Keratinocyte (primary cell): ENCODE measurements at regions not wholly inside any gene's neighbourhood (a gene's known extent, or its start where the extent isn't known, plus 50 kb on each side); places are given as distances from the start of the nearest gene placed in this dataset.

ENCODE experiments used
- DNase-seq: peaks from one replicate; pipeline ENCODE4 v3.0.0-alpha.2; 2011; ENCODE audit warnings: low read depth, missing footprints, low spot score
- FAIRE-seq: peaks from 2 replicates; lab custom pipeline; 2011; peaks lifted over from hg19 to GRCh38; lab: Jason Lieb, UNC
- H2AFZ ChIP-seq: 2 replicates; pipeline ENCODE4 v1.6.0; 2012; ENCODE audit warnings: low read length, control low read depth, inconsistent platforms; ENCODE audit not compliant: control insufficient read depth
- H3K27ac ChIP-seq: 2 replicates; pipeline ENCODE4 v1.5.1; 2011; ENCODE audit warnings: low read length; ENCODE audit not compliant: control insufficient read depth, insufficient read depth
- H3K27me3 ChIP-seq: 3 replicates; pipeline ENCODE4 v1.6.0; 2011; ENCODE audit warnings: low read length; ENCODE audit not compliant: control insufficient read depth, insufficient read depth; ENCODE audit errors: extremely low read depth
- H3K36me3 ChIP-seq, 2 experiments: 2 replicates in 1 of 2; 3 replicates in 1 of 2; pipeline ENCODE4 v1.5.1; 2011; ENCODE audit warnings: low read length in 2 of 2, mild to moderate bottlenecking in 1 of 2; ENCODE audit not compliant: control insufficient read depth in 2 of 2, insufficient read depth in 2 of 2; ENCODE audit errors: extremely low read depth in 1 of 2
- H3K4me1 ChIP-seq: 3 replicates; pipeline ENCODE4 v1.5.1; 2011; ENCODE audit warnings: low read length; ENCODE audit not compliant: control insufficient read depth, insufficient read depth; ENCODE audit errors: extremely low read depth
- H3K4me2 ChIP-seq: 3 replicates; pipeline ENCODE4 v1.6.0; 2011; ENCODE audit warnings: low read depth, low read length; ENCODE audit not compliant: control insufficient read depth, insufficient read depth; ENCODE audit errors: extremely low read depth
- H3K4me3 ChIP-seq, 3 experiments: fragments of 200-600 bp in 1 of 3; sonication (generic) in 1 of 3; 2 replicates in 2 of 3; 3 replicates in 1 of 3; pipeline ENCODE4 v1.5.1; 2011 to 2016; ENCODE audit warnings: low read length in 3 of 3, mild to moderate bottlenecking in 3 of 3, control low read depth in 2 of 3, inconsistent platforms in 1 of 3, low read depth in 1 of 3, mixed read lengths in 1 of 3, mixed run types in 1 of 3, moderate library complexity in 1 of 3; ENCODE audit not compliant: control insufficient read depth in 2 of 3, insufficient read depth in 2 of 3; ENCODE audit errors: extremely low read depth in 1 of 3
- H3K79me2 ChIP-seq: 2 replicates; pipeline ENCODE4 v1.6.0; 2012; ENCODE audit warnings: low read length; ENCODE audit not compliant: control insufficient read depth, insufficient read depth
- H3K9ac ChIP-seq: 3 replicates; pipeline ENCODE4 v1.6.0; 2011; ENCODE audit warnings: low read length; ENCODE audit not compliant: control insufficient read depth, insufficient read depth; ENCODE audit errors: extremely low read depth
- H3K9me1 ChIP-seq: 3 replicates; pipeline ENCODE4 v1.6.0; 2011; ENCODE audit warnings: low read length; ENCODE audit not compliant: control insufficient read depth, insufficient read depth; ENCODE audit errors: extremely low read depth
- H3K9me3 ChIP-seq: 2 replicates; pipeline ENCODE4 v1.5.1; 2012; ENCODE audit warnings: low read depth, low read length; ENCODE audit not compliant: control insufficient read depth
- H4K20me1 ChIP-seq: 3 replicates; pipeline ENCODE4 v1.6.0; 2011; ENCODE audit warnings: low read length; ENCODE audit not compliant: control insufficient read depth, insufficient read depth; ENCODE audit errors: extremely low read depth
- EZH2 ChIP-seq: IDR thresholded peaks from one replicate; pipeline ENCODE4 v1.6.1; 2012; ENCODE audit warnings: inconsistent platforms, mild to moderate bottlenecking, low read length, moderate library complexity
- dilution Hi-C: fragments of 300-500 bp; cut with MboI; formaldehyde crosslinking; loops from one replicate; pipeline ENCODE4 v1.7.0; 2020; ENCODE audit warnings: low sequenced_read_pairs; ENCODE audit not compliant: extremely low pct_ligation_motif_present
- TF ChIP-seq, protein P1 (sequence below), 3 experiments: IDR thresholded peaks in 1 of 3; conservative IDR thresholded peaks in 1 of 3; optimal IDR thresholded peaks in 1 of 3; 2 replicates in 2 of 3; 3 replicates in 1 of 3; pipeline versions ENCODE3 to v1.5.1; 2011; ENCODE audit warnings: low read length in 3 of 3, mild to moderate bottlenecking in 3 of 3, moderate library complexity in 2 of 3, control low read depth in 1 of 3, inconsistent platforms in 1 of 3; ENCODE audit not compliant: insufficient read depth in 2 of 3; ENCODE audit errors: extremely low read depth in 1 of 3

DNA sequence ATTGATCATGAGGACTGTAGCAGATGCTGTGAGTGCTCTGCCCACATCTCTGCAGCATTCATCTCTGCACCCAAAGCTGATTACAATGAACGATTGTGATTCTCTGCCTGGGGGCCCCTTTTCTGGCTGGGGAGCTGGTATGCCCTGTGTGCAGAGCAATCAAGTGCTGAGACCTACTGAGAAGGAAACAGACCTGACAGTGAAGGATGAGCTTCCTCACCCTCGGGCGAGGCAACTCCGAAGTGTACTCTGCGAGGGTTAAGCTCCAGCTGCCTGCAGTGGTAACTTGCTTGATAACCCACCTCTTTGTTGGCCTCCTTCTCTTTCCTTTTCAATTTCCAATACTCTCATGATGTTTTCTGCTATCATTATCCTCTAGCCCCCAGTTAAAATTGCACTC, 56.0 kb upstream of the ADRA1D start:
- Histone ChIP-seq H3K79me2 (no peaks in the 10 kb centered on the region), H3K36me3 (no peaks in the 10 kb centered on the region), H4K20me1 (no peaks in the 10 kb centered on the region), H3K4me3 (no peak overlapping the region), H3K27ac (no peak overlapping the region), H3K4me1 (peaks cover 4% of the 10 kb centered on the region), H3K27me3 (peaks cover 31% of the 10 kb centered on the region), H2AFZ (no peak overlapping the region), H3K4me2 (no peak overlapping the region), H3K9ac (no peak overlapping the region), H3K9me3 (no peaks in the 10 kb centered on the region), H3K9me1 (no peaks in the 10 kb centered on the region)
- dilution Hi-C loops = no loop called here
- FAIRE-seq (no peak), DNase-seq (no peak)
- TF ChIP-seq, protein P1, sequence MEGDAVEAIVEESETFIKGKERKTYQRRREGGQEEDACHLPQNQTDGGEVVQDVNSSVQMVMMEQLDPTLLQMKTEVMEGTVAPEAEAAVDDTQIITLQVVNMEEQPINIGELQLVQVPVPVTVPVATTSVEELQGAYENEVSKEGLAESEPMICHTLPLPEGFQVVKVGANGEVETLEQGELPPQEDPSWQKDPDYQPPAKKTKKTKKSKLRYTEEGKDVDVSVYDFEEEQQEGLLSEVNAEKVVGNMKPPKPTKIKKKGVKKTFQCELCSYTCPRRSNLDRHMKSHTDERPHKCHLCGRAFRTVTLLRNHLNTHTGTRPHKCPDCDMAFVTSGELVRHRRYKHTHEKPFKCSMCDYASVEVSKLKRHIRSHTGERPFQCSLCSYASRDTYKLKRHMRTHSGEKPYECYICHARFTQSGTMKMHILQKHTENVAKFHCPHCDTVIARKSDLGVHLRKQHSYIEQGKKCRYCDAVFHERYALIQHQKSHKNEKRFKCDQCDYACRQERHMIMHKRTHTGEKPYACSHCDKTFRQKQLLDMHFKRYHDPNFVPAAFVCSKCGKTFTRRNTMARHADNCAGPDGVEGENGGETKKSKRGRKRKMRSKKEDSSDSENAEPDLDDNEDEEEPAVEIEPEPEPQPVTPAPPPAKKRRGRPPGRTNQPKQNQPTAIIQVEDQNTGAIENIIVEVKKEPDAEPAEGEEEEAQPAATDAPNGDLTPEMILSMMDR (optimal IDR thresholded peaks at IDR 0.05 in 1 of 3, IDR thresholded peaks at IDR 0.05 in 1 of 3, conservative IDR thresholded peaks at IDR 0.05 in 1 of 3; ENCODE audit: extremely low read depth in 1 of 3, insufficient read depth in 2 of 3, low read length in 3 of 3) = no peak
- no peak for TF ChIP-seq EZH2

- H4K20me1 ChIP-seq = no peaks in the 10 kb centered on the region
- no peak overlapping the region for H3K27ac ChIP-seq
- H3K4me1 ChIP-seq = peaks cover 4% of the 10 kb centered on the region
- H3K9ac ChIP-seq = no peak overlapping the region
- H3K36me3 ChIP-seq = no peaks in the 10 kb centered on the region
- no peak overlapping the region for H2AFZ ChIP-seq
- H3K9me3 ChIP-seq = no peaks in the 10 kb centered on the region
- no peak overlapping the region for H3K4me2 ChIP-seq
- TF ChIP-seq EZH2 = no peak
- TF ChIP-seq, protein P1 (optimal IDR thresholded peaks at IDR 0.05 in 1 of 3, IDR thresholded peaks at IDR 0.05 in 1 of 3, conservative IDR thresholded peaks at IDR 0.05 in 1 of 3; ENCODE audit: extremely low read depth in 1 of 3, insufficient read depth in 2 of 3, low read length in 3 of 3) = no peak
- no peaks in the 10 kb centered on the region for H3K9me1 ChIP-seq
- peaks cover 31% of the 10 kb centered on the region for H3K27me3 ChIP-seq
- no peaks in the 10 kb centered on the region for H3K79me2 ChIP-seq
- DNase-seq = no peak
- FAIRE-seq = no peak
- H3K4me3 ChIP-seq = no peak overlapping the region
- dilution Hi-C loops = no loop called here
Measured at GRCh38 chr20:4304601-4305000, 55.5 kb upstream of the ADRA1D start.
